H1 (cell line): ENCODE measurements at regions not wholly inside any gene's neighbourhood (a gene's known extent, or its start where the extent isn't known, plus 50 kb on each side); places are given as distances from the start of the nearest gene placed in this dataset.

Experiments
- ASH2L ChIP-seq: fragments of 200-600, 300-600 bp; sonication (generic); IDR thresholded peaks from one replicate; pipeline ENCODE4 v1.7.1; 2017; ENCODE audit warnings: low read length
- CREB1 ChIP-seq: IDR thresholded peaks from 2 replicates; pipeline ENCODE4 v1.6.1; 2012; ENCODE audit warnings: inconsistent platforms
- CTCF ChIP-seq, 3 experiments: IDR thresholded peaks; 1 replicate in 2 of 3; 2 replicates in 1 of 3; pipeline versions ENCODE4 v1.5.1 to v1.6.1; 2011; ENCODE audit warnings: low read length in 3 of 3, mild to moderate bottlenecking in 3 of 3, inconsistent platforms in 2 of 3, low read depth in 1 of 3, moderate library complexity in 1 of 3; ENCODE audit not compliant: insufficient read depth in 1 of 3; ENCODE audit errors: control extremely low read depth in 1 of 3
- NRF1 ChIP-seq: IDR thresholded peaks from 2 replicates; pipeline ENCODE4 v1.6.1; 2011; ENCODE audit warnings: mild to moderate bottlenecking, low read depth, low read length, improper control_type of control experiment
- POLR2AphosphoS5 ChIP-seq: IDR thresholded peaks from 2 replicates; pipeline ENCODE4 v1.6.1; 2011; ENCODE audit warnings: low read depth, low read length
- SIN3A ChIP-seq, 2 experiments: IDR thresholded peaks in 1 of 2; conservative IDR thresholded peaks in 1 of 2; 2 replicates each; pipeline ENCODE4 v1.6.1; 2011 to 2012; ENCODE audit warnings: low read length in 2 of 2, improper control_type of control experiment in 1 of 2, low read depth in 1 of 2, mild to moderate bottlenecking in 1 of 2
- SP2 ChIP-seq: IDR thresholded peaks from 2 replicates; pipeline ENCODE4 v1.6.1; 2012; ENCODE audit warnings: mild to moderate bottlenecking, low read length, inconsistent platforms
- SRF ChIP-seq: IDR thresholded peaks from 2 replicates; pipeline ENCODE4 v1.6.1; 2011; ENCODE audit warnings: mild to moderate bottlenecking, low read depth, low read length, moderate library complexity

- TF ChIP-seq CTCF (IDR thresholded peaks at IDR 0.05; ENCODE audit: control extremely low read depth in 1 of 3, insufficient read depth in 1 of 3, low read depth in 1 of 3, low read length in 3 of 3) = no peak
- no peak for TF ChIP-seq SP2
- no peak for TF ChIP-seq CREB1
- no peak for TF ChIP-seq SRF
- TF ChIP-seq ASH2L = no peak
- TF ChIP-seq SIN3A (conservative IDR thresholded peaks at IDR 0.05 in 1 of 2, IDR thresholded peaks at IDR 0.05 in 1 of 2; ENCODE audit: low read depth in 1 of 2, low read length in 2 of 2) = no peak
- no peak for TF ChIP-seq NRF1
- no peak for TF ChIP-seq POLR2AphosphoS5
Measured at GRCh38 chr3:43951813-43952212, 261.1 kb downstream of the ABHD5 start.
